Frontal cortex (tissue), 3 donors: ENCODE measurements at regions not wholly inside any gene's neighbourhood (a gene's known extent, or its start where the extent isn't known, plus 50 kb on each side); places are given as distances from the start of the nearest gene placed in this dataset.
A peak's percentile ranks its signal among the peaks of the same experiment; 100 is the strongest.

Source experiments
- DNase-seq, 2 donors: peaks; one replicate each; pipeline ENCODE4 v3.0.0; 2012; ENCODE audit warnings: low spot score in 2 of 2
- FAIRE-seq: peaks from 2 replicates; lab custom pipeline; 2012; peaks lifted over from hg19 to GRCh38; lab: Jason Lieb, UNC
- donor health status: control.
- donor health status: control.
- donor health status: control.

GRCh38 chr17:77498791-77499698 is 358.3 kb downstream of the SEC14L1 start:
- no peak for FAIRE-seq
- DNase-seq: peak in 1 of 2 donors; percentile 11

GRCh38 chr17:77499699-77500435 is 359.1 kb downstream of the SEC14L1 start:
- DNase-seq (peak in 1 of 2 donors; percentile 14), FAIRE-seq (no peak)

GRCh38 chr17:77501101-77501566 is 360.4 kb downstream of the SEC14L1 start:
- peak in 1 of 2 donors; percentile 29 for DNase-seq

GRCh38 chr17:77501751-77502625 is 361.2 kb downstream of the SEC14L1 start:
- FAIRE-seq (no peak), DNase-seq (peak in 1 of 2 donors; percentile 12)

More at GRCh38 chr17:77501101-77501566, 360.4 kb downstream of the SEC14L1 start:
- no peak for FAIRE-seq

GRCh38 chr17:77502626-77503292 is 362.0 kb downstream of the SEC14L1 start:
- FAIRE-seq (no peak), DNase-seq (peak in 1 of 2 donors; percentile 16)

GRCh38 chr17:77503293-77503655 is 362.5 kb downstream of the SEC14L1 start:
- FAIRE-seq: no peak
- DNase-seq: peak in 1 of 2 donors; percentile 6

GRCh38 chr17:77503916-77504651 is 363.3 kb downstream of the SEC14L1 start:
- DNase-seq (peak in 1 of 2 donors; percentile 6), FAIRE-seq (no peak)

GRCh38 chr17:77504652-77505155 is 363.9 kb downstream of the SEC14L1 start:
- DNase-seq (peak in 1 of 2 donors; percentile 12), FAIRE-seq (no peak)

GRCh38 chr17:77505181-77505639 is 364.4 kb downstream of the SEC14L1 start:
- DNase-seq (peak in 1 of 2 donors; percentile 5), FAIRE-seq (no peak)

- FAIRE-seq: no peak
Measured at GRCh38 chr17:77506371-77506991, 365.7 kb downstream of the SEC14L1 start.

GRCh38 chr17:77507111-77507885 is 366.5 kb downstream of the SEC14L1 start:
- no peak for FAIRE-seq
- no peak for DNase-seq

More at GRCh38 chr17:77506371-77506991, 365.7 kb downstream of the SEC14L1 start:
- DNase-seq: no peak

GRCh38 chr17:77508047-77508715 is 367.4 kb downstream of the SEC14L1 start:
- FAIRE-seq: no peak
- DNase-seq: no peak

GRCh38 chr17:77509089-77509488 is 368.3 kb downstream of the SEC14L1 start:
- DNase-seq: no peak
- FAIRE-seq: no peak

GRCh38 chr17:77509599-77509998 is 368.8 kb downstream of the SEC14L1 start:
- no peak for DNase-seq
- FAIRE-seq: no peak

GRCh38 chr17:77510133-77510796 is 369.5 kb downstream of the SEC14L1 start:
- FAIRE-seq: no peak
- DNase-seq: no peak

- FAIRE-seq (no peak), DNase-seq (no peak)
Measured at GRCh38 chr17:77511514-77512061, 370.8 kb downstream of the SEC14L1 start.
